ENCODE measurements at regions not wholly inside any gene's neighbourhood (a gene's known extent, or its start where the extent isn't known, plus 50 kb on each side); places are given as distances from the start of the nearest gene placed in this dataset.

DNA sequence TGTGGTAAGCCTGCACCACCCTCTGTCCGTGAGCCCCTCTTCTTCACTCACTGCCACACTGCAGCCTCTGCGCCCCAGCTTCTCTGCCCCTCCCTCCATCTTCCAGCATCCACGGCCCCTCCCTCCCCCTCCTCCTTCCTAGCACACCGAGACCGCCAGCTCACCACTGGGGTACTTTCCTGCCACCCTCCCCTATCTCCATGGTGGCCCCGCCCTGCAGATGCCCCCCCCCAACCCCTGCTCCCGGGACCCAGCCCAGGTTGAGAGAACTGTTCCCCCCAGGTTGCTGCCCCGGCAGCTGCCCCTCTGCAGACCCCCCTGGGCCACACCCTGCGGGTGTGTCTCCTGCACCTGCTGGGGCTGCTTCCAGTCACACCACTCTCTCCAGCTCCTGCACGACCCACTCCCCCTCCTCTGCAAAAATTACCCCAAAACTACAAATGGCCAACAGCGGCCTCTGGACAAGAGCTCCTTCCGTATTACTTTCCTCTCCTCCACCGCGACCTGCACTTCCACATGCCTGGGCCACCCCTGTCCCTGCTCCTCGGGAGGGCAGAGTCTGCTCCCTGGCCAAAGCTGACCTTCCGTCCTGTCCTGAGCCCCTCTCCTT, 209.2 kb upstream of the PPP2R2D start:
- no peak for DNase-seq (ENCODE audit: low spot score)

- DNase-seq (ENCODE audit: low spot score), result no peak
Measured at GRCh38 chr10:131692176-131692575, 208.6 kb upstream of the PPP2R2D start.

GRCh38 chr10:131692686-131693334, 208.0 kb upstream of the PPP2R2D start:
- no peak for DNase-seq (ENCODE audit: low spot score)

GRCh38 chr10:131693766-131694165, 207.0 kb upstream of the PPP2R2D start:
- DNase-seq (ENCODE audit: low spot score), result no peak

DNA sequence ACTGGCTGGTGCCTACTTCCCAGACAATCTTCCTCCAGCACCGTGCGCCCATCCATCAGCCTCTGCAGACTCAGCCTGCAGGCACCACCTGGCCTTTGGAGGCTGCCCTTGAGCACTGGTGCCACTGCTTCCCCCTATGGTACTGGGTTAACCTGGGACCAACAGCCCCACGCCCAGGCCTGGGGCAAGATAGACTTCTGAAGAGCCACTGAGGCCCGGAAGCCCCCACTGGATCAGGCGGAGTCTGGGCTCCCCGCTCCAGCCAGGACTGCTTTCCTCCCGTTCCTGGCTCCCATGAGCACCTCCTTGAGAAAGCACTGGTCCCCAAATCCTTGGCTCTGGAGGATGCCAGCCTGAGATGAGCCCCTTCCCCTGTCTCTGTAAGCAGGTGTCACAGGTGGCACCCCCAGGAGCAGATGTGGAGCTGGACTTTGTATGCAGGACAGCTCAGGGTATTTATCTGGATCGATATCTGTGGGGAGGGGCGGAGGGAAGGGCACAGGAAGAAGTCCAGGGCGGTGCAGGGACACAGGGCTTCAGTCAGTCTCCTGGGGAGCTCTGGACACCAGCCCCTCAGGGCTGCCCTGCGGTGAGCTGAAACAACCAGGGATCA, 206.5 kb upstream of the PPP2R2D start:
- no peak for DNase-seq (ENCODE audit: low spot score)

GRCh38 chr10:131694781-131695495, 205.9 kb upstream of the PPP2R2D start:
- DNase-seq (ENCODE audit: low spot score), result no peak

DNA sequence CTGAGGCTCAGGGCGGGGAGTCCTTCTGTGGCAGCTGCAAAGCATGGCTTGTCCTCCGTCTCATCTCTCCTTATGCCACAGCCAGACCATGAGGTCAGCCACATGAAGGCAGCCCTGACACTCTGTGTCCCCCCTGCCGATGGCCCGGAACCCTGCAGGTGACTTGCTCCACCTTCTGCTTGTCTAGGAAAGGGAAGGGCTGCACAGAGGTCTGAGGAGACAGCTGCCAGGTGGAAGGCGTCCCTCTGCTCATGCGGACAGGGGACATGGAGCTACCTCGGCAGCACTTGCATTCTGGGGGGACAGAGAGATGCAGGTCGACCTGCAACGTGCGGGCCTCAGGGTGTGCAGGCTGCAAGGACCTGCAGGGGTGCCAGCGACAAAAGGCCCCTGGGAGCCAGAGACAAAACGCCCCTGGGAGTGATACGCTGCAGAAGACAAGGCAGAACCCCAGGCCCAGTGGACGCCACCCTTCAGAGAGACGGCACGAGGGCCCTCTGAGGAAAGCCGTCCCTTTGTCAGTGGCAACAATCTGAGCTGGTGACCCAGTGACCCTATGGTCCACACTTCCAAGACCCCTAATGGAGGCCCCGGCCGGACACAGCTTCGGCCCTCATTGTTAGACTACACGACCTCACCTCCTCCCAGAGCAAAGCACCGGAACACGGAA, 205.2 kb upstream of the PPP2R2D start:
- no peak for DNase-seq (ENCODE audit: low spot score)

GRCh38 chr10:131697476-131698128, 203.2 kb upstream of the PPP2R2D start:
- no peak for DNase-seq (ENCODE audit: low spot score)

DNA sequence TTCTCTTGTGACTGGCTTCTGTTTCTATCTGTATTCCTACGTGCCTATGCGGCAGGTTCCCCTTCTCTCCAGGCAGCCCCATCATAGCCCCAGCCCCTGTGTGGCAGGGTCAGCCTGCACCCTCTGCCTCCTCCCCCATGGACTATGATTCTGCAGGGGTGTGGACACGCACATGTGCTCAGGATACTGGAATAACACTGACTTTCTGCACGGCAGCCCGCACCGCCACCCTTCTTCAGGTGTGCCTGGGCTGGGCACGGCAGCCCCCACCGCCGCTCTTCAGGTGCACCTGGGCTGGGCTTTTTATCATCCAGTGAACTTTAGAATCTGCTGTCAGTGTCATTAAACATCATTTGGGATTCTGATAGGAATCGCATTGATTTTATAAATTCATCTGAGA, 202.6 kb upstream of the PPP2R2D start:
- no peak for DNase-seq (ENCODE audit: low spot score)

DNA sequence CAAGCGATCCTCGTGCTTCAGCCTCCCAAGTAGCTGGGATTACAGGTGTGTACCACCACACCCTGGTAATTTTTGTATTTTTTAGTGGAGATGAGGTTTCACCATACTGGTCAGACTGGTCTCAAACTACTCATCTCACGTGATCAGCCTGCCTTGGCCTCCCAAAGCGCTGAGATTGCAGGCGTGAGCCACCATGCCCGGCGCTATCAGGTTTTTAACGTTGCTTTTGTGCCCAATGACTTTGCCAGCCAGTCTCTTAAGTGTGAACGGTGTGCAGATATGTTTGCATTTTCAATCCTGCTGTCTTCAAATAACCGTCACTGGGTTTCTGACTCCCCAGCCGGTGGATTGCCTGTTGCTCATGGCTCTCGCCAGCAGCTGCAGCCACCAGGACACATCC, 201.8 kb upstream of the PPP2R2D start:
- DNase-seq (ENCODE audit: low spot score), result no peak

GRCh38 chr10:131700032-131700431, 200.8 kb upstream of the PPP2R2D start:
- no peak for DNase-seq (ENCODE audit: low spot score)

GRCh38 chr10:131700506-131700905, 200.3 kb upstream of the PPP2R2D start:
- DNase-seq (ENCODE audit: low spot score), result no peak

GRCh38 chr10:131701131-131701947, 199.5 kb upstream of the PPP2R2D start:
- DNase-seq (ENCODE audit: low spot score), result no peak

DNA sequence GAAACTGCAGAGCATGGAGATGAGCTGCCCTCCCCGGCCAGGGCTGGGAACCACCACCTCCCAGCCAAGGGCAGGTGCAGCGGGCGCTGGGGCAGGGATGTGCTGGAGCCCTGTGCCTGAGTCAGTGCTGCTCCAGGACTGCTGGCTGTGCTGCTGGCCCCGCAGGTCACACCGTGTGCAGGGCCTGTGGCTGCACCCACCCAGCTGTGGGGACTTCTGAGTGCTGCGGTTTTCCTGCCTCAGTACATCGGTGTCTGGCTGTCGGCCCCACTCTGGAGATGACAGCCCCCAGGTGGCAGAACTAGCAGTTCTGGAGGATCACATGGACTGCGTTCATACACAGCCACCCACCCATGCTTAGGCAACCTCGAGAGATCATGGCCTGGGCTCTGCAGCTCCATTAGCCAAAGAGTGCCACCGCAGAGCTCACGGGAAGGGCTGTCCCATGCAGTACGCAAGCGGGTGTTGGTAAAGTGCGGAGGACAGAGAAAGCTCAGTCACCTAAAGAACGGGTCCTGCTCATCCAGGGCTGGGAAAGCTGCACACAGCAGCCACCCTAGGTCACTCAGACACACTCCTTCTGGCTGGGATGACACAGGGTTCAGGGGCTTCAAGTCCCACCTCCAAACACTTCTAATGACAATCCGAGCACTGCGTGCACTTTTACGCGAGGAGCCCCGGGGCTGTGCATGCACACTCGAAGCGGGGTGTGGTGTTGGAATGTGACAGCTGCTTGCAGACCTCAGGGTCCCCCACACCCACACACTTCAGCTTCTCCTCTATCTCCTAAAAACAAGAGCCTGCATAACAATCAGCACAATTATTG, 198.1 kb upstream of the PPP2R2D start:
- DNase-seq (ENCODE audit: low spot score), result no peak

- DNase-seq (ENCODE audit: low spot score), result no peak
Measured at GRCh38 chr10:131703541-131703940, 197.3 kb upstream of the PPP2R2D start.

- DNase-seq (ENCODE audit: low spot score), result no peak
Measured at GRCh38 chr10:131703941-131704340, 196.9 kb upstream of the PPP2R2D start.

- no peak for DNase-seq (ENCODE audit: low spot score)
Measured at GRCh38 chr10:131706476-131706875, 194.3 kb upstream of the PPP2R2D start.

GRCh38 chr10:131706952-131707351, 193.9 kb upstream of the PPP2R2D start:
- DNase-seq (ENCODE audit: low spot score), result no peak

DNA sequence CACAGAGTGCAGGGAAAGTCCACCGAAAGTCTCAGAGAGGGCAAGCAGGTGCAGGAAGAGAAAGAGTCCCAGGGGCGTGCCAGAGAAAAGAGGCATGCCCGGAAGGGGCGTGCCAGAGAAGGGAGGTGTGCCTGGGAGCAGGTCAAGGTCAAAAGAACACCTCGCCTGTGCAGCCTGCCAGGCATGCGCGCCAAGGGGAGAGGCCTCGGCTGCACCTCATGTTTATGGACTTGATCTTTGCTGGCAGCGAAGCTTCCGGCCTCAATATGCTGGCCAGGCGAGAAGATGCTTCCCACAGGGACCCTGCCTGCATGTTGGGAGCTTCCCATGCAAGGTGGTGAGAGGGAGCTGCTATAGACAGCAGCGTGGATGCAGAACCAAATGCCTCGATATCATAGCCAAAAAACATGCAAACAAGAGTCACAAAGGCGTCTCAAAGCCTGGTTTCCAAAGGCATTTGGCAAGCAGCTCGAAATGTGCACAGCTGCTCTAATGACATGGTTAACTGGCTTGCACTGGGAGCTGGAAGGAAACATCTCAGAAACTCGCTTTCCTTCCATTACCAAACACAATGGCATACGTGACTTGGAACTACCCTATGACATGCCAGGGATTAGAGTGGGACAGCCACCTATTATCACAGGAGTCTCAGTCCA, 192.5 kb upstream of the PPP2R2D start:
- DNase-seq (ENCODE audit: low spot score), result no peak
